ENCODE measurements at regions not wholly inside any gene's neighbourhood (a gene's known extent, or its start where the extent isn't known, plus 50 kb on each side); places are given as distances from the start of the nearest gene placed in this dataset.
"Not testable (repeated sequence)": the region's sequence is repeated elsewhere in the genome, so short reads cannot be mapped to it uniquely, and the experiment has no call there.

- Mint-ChIP-seq H3K36me3 (no peaks in the 10 kb centered on the region), H3K27ac (no peak overlapping the region), H3K9me3 (no peaks in the 10 kb centered on the region), H3K4me3 (no peak overlapping the region), H3K4me1 (no peaks in the 10 kb centered on the region), H3K27me3 (no peaks in the 10 kb centered on the region)
- CTCF ChIA-PET, result no interaction called here
- no peak for DNase-seq
Observed at GRCh38 chr9:31556667-31557463, 827.6 kb upstream of the ACO1 start.

- H3K4me3 Mint-ChIP-seq, CTCF ChIA-PET, H3K27me3 Mint-ChIP-seq, H3K36me3 Mint-ChIP-seq, H3K4me1 Mint-ChIP-seq, DNase-seq, H3K9me3 Mint-ChIP-seq, H3K27ac Mint-ChIP-seq: not testable (repeated sequence)
Observed at GRCh38 chr9:31572190-31572589, 812.3 kb upstream of the ACO1 start.

- no peaks in the 10 kb centered on the region for H3K36me3 Mint-ChIP-seq
- H3K27ac Mint-ChIP-seq, result no peak overlapping the region
- H3K27me3 Mint-ChIP-seq, result no peaks in the 10 kb centered on the region
- CTCF ChIA-PET, result no interaction called here
- no peak for DNase-seq
- H3K4me1 Mint-ChIP-seq, result no peaks in the 10 kb centered on the region
- H3K4me3 Mint-ChIP-seq, result no peak overlapping the region
- peaks cover 2% of the 10 kb centered on the region for H3K9me3 Mint-ChIP-seq
Observed at GRCh38 chr9:31573561-31573960, 810.9 kb upstream of the ACO1 start.

GRCh38 chr9:31574006-31574765, 810.3 kb upstream of the ACO1 start:
- no peak for DNase-seq
- H3K27me3 Mint-ChIP-seq, result no peaks in the 10 kb centered on the region
- H3K27ac Mint-ChIP-seq, result no peak overlapping the region
- H3K36me3 Mint-ChIP-seq, result no peaks in the 10 kb centered on the region
- CTCF ChIA-PET, result no interaction called here
- H3K9me3 Mint-ChIP-seq, result peaks cover 2% of the 10 kb centered on the region
- no peak overlapping the region for H3K4me3 Mint-ChIP-seq
- no peaks in the 10 kb centered on the region for H3K4me1 Mint-ChIP-seq

- no peaks in the 10 kb centered on the region for H3K27me3 Mint-ChIP-seq
- no peak for DNase-seq
- no peaks in the 10 kb centered on the region for H3K9me3 Mint-ChIP-seq
- H3K4me3 Mint-ChIP-seq, result no peak overlapping the region
- no peaks in the 10 kb centered on the region for H3K4me1 Mint-ChIP-seq
- CTCF ChIA-PET, result no interaction called here
- H3K27ac Mint-ChIP-seq, result no peak overlapping the region
- no peaks in the 10 kb centered on the region for H3K36me3 Mint-ChIP-seq
Observed at GRCh38 chr9:31582071-31582470, 802.4 kb upstream of the ACO1 start.

- CTCF ChIA-PET, result no interaction called here
- Mint-ChIP-seq H3K36me3 (no peaks in the 10 kb centered on the region), H3K27me3 (no peaks in the 10 kb centered on the region), H3K4me3 (no peak overlapping the region), H3K27ac (no peak overlapping the region), H3K9me3 (no peaks in the 10 kb centered on the region), H3K4me1 (no peaks in the 10 kb centered on the region)
- no peak for DNase-seq
Observed at GRCh38 chr9:31582561-31582960, 801.9 kb upstream of the ACO1 start.

GRCh38 chr9:31585158-31585557, 799.3 kb upstream of the ACO1 start:
- Mint-ChIP-seq H3K27me3 (no peaks in the 10 kb centered on the region), H3K36me3 (no peaks in the 10 kb centered on the region), H3K4me1 (no peaks in the 10 kb centered on the region), H3K4me3 (no peak overlapping the region), H3K9me3 (no peaks in the 10 kb centered on the region), H3K27ac (no peak overlapping the region)
- DNase-seq, result no peak
- CTCF ChIA-PET, result no interaction called here

- CTCF ChIA-PET, result no interaction called here
- H3K27ac Mint-ChIP-seq, result no peak overlapping the region
- no peaks in the 10 kb centered on the region for H3K27me3 Mint-ChIP-seq
- H3K4me1 Mint-ChIP-seq, result no peaks in the 10 kb centered on the region
- no peaks in the 10 kb centered on the region for H3K36me3 Mint-ChIP-seq
- H3K9me3 Mint-ChIP-seq, result no peaks in the 10 kb centered on the region
- no peak overlapping the region for H3K4me3 Mint-ChIP-seq
- no peak for DNase-seq
Observed at GRCh38 chr9:31587146-31587545, 797.3 kb upstream of the ACO1 start.

GRCh38 chr9:31588006-31588405, 796.4 kb upstream of the ACO1 start:
- Mint-ChIP-seq H3K36me3 (no peaks in the 10 kb centered on the region), H3K9me3 (no peaks in the 10 kb centered on the region), H3K27ac (no peak overlapping the region), H3K27me3 (no peaks in the 10 kb centered on the region), H3K4me3 (no peak overlapping the region), H3K4me1 (no peaks in the 10 kb centered on the region)
- no peak for DNase-seq
- CTCF ChIA-PET, result no interaction called here

GRCh38 chr9:31588756-31589155, 795.7 kb upstream of the ACO1 start:
- CTCF ChIA-PET, result no interaction called here
- H3K27me3 Mint-ChIP-seq, result no peaks in the 10 kb centered on the region
- H3K9me3 Mint-ChIP-seq, result no peaks in the 10 kb centered on the region
- no peaks in the 10 kb centered on the region for H3K4me1 Mint-ChIP-seq
- no peaks in the 10 kb centered on the region for H3K36me3 Mint-ChIP-seq
- H3K4me3 Mint-ChIP-seq, result no peak overlapping the region
- H3K27ac Mint-ChIP-seq, result no peak overlapping the region
- DNase-seq, result no peak

GRCh38 chr9:31590091-31590490, 794.4 kb upstream of the ACO1 start:
- Mint-ChIP-seq H3K4me1 (no peaks in the 10 kb centered on the region), H3K9me3 (no peaks in the 10 kb centered on the region), H3K27me3 (no peaks in the 10 kb centered on the region), H3K36me3 (no peaks in the 10 kb centered on the region), H3K4me3 (no peak overlapping the region), H3K27ac (no peak overlapping the region)
- CTCF ChIA-PET, result no interaction called here
- no peak for DNase-seq

GRCh38 chr9:31597086-31597485, 787.4 kb upstream of the ACO1 start:
- H3K4me3 Mint-ChIP-seq, DNase-seq, H3K27me3 Mint-ChIP-seq, CTCF ChIA-PET, H3K36me3 Mint-ChIP-seq, H3K27ac Mint-ChIP-seq, H3K4me1 Mint-ChIP-seq, H3K9me3 Mint-ChIP-seq: not testable (repeated sequence)

GRCh38 chr9:31597977-31598376, 786.5 kb upstream of the ACO1 start:
- CTCF ChIA-PET, result no interaction called here
- H3K27me3 Mint-ChIP-seq, result no peaks in the 10 kb centered on the region
- peaks cover 2% of the 10 kb centered on the region for H3K4me1 Mint-ChIP-seq
- DNase-seq, result no peak
- no peaks in the 10 kb centered on the region for H3K9me3 Mint-ChIP-seq
- no peak overlapping the region for H3K27ac Mint-ChIP-seq
- no peak overlapping the region for H3K4me3 Mint-ChIP-seq
- no peaks in the 10 kb centered on the region for H3K36me3 Mint-ChIP-seq

GRCh38 chr9:31601666-31602065, 782.8 kb upstream of the ACO1 start:
- Mint-ChIP-seq H3K27ac (no peak overlapping the region), H3K9me3 (no peaks in the 10 kb centered on the region), H3K4me3 (no peak overlapping the region), H3K27me3 (no peaks in the 10 kb centered on the region), H3K4me1 (peaks cover 2% of the 10 kb centered on the region), H3K36me3 (no peaks in the 10 kb centered on the region)
- no peak for DNase-seq
- CTCF ChIA-PET, result no interaction called here

GRCh38 chr9:31604531-31604930, 779.9 kb upstream of the ACO1 start:
- CTCF ChIA-PET, result no interaction called here

More at GRCh38 chr9:31604531-31604930, 779.9 kb upstream of the ACO1 start:
- H3K9me3 Mint-ChIP-seq, result no peaks in the 10 kb centered on the region
- no peak for DNase-seq
- H3K27ac Mint-ChIP-seq, result no peak overlapping the region
- no peaks in the 10 kb centered on the region for H3K4me1 Mint-ChIP-seq
- H3K4me3 Mint-ChIP-seq, result no peak overlapping the region
- no peaks in the 10 kb centered on the region for H3K27me3 Mint-ChIP-seq
- no peaks in the 10 kb centered on the region for H3K36me3 Mint-ChIP-seq

Measured in activated naive CD4-positive, alpha-beta T cell treated with anti-CD3 and anti-CD28 coated beads, Interleukin-2, amount 10 ng/mL, durations not matched to agents 7 days and 5 days (primary cell).